GM10248 (cell line): ENCODE measurements at regions not wholly inside any gene's neighbourhood (a gene's known extent, or its start where the extent isn't known, plus 50 kb on each side); places are given as distances from the start of the nearest gene placed in this dataset.

Experiments used
- CTCF ChIA-PET: fragments of 300-600 bp; sonication (Branson Sonifier 250); formaldehyde crosslinking; extraction: SDS; loops from one replicate; lab custom pipeline; 2021; ENCODE audit warnings: antibody characterized with exemption; lab: Yijun Ruan, JAX
- POLR2A ChIA-PET: fragments of 350-650 bp; sonication (Branson Sonifier 250); formaldehyde crosslinking; extraction: SDS; loops from one replicate; lab custom pipeline; 2020; ENCODE audit warnings: antibody characterized with exemption; lab: Yijun Ruan, JAX
- DNase-seq: peaks from one replicate; pipeline ENCODE4 v3.0.0; 2012; ENCODE audit errors: extremely low spot score
- CTCF ChIP-seq: IDR thresholded peaks from 2 replicates; pipeline ENCODE4 v1.5.1; 2012; ENCODE audit warnings: mild to moderate bottlenecking, low read depth; ENCODE audit errors: extremely low read depth, missing control alignments, control extremely low read depth

DNA sequence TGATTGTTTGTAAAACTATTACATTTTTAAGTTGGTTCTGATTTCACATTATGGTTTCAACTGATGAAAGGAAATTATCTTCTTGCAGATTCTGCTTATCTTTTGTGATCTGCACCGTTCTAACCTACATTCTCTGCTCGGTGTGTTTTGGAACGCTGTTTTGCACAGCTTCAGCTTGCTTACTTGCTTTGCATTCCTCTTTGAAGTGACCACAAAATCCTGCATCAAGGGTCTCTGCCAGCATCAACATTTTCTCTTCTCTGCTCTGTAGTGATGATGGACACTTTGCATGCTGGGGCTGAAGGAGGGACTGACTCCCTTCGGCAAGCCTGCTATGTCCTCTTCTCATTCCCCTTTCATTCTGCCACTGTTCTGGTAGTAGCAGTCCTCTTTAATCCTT lies 485.2 kb downstream of the FBXO15 start:
- CTCF ChIA-PET, result interaction anchor here (0.8 kb wide), 1 partner anchor 14 kb away, joined by 3 read pairs; no protein-coding TSS in a partner anchor
- no peak for DNase-seq
- POLR2A ChIA-PET, result no interaction called here
- no peak for TF ChIP-seq CTCF

DNA sequence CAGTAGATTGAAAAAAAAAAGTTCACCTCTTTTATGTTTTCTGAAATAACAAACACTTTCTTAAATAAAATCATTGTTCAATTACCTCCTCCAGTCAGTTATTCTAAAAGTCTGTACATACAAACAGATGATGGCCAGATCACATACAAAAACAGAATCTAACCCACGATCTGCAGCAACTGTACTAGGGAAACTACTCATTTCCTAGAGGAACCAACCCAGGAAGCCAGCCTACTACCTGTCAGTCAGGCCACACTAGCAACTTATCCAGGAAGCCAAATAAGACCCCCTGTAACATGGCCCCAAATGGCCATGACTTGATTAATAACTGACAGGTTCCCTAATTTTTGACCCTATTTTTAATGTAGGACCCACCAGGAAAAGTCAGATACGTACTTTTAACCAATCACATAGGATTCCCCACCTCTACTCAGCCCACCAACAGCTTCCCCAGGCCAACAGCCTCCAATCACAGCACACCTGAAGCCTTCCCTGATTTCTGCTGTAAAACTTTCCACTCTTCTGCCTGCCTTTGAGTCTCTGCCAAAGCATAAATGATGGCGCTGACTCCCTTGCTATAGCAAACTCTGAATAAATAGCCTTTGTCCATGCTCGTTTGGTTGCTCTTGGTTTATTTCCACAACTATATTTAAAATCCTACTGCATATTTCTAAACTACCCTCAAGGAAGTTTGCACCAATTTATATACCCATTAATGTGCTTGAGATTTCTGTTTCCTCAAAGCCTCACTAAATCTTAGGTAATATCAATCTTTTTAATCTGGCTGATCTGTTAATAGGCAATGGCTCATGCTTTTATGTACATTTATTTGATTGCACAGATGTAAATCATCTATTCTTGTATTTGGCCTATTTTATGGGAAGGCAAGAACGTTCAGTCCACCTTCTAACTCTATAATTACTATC lies 486.4 kb downstream of the FBXO15 start:
- CTCF ChIA-PET, result no interaction called here
- no peak for DNase-seq
- TF ChIP-seq CTCF, result no peak
- POLR2A ChIA-PET, result no interaction called here

DNA sequence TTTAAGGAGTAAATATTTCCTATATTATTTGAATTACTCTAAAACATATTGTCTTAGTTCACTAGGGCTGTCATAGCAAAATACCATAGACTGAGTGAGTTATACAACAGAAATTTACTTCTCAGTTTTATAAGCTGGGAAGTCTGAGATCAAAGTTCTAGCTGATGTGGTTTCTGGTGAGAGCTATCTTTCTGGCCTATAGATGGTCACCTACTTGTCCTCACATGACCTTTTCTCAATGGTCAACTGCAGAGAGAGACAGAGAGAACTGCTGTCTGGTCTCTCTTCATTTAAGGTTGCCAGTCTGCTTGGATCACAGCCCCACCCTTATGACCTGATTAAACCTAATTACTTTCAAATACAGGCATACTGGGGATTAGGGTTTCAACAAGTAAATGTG lies 490.9 kb downstream of the FBXO15 start:
- no peak for DNase-seq
- TF ChIP-seq CTCF, result no peak
- ChIA-PET CTCF (no interaction called here), POLR2A (no interaction called here)

- no peak for DNase-seq
- POLR2A ChIA-PET, result no interaction called here
- TF ChIP-seq CTCF, result no peak
- CTCF ChIA-PET, result no interaction called here
These were observed 493.8 kb downstream of the FBXO15 start for GRCh38 chr18:73653827-73654226.

- no peak for DNase-seq
- TF ChIP-seq CTCF, result no peak
- ChIA-PET CTCF (no interaction called here), POLR2A (no interaction called here)
These were observed 494.4 kb downstream of the FBXO15 start for GRCh38 chr18:73653251-73653650.

GRCh38 chr18:73647391-73647790 lies 500.2 kb downstream of the FBXO15 start:
- CTCF ChIA-PET, result interaction anchor here (1.4 kb wide), 1 partner anchor 11 kb away, joined by 5 read pairs; no protein-coding TSS in a partner anchor
- DNase-seq, result no peak
- POLR2A ChIA-PET, result no interaction called here
- TF ChIP-seq CTCF, result no peak
